SU-DHL-6 (cell line): ENCODE measurements at regions not wholly inside any gene's neighbourhood (a gene's known extent, or its start where the extent isn't known, plus 50 kb on each side); places are given as distances from the start of the nearest gene placed in this dataset.

Experiments used
- H2AFZ ChIP-seq: fragments of 200-600 bp; sonication (generic); 2 replicates; pipeline ENCODE4 v1.6.1; 2014; ENCODE audit warnings: low read depth, mild to moderate bottlenecking, moderate library complexity, mixed read lengths, antibody characterized with exemption, low read length; ENCODE audit not compliant: severe bottlenecking
- H3F3A ChIP-seq: fragments of 200-600 bp; shearing (Covaris generic); 2 replicates; pipeline ENCODE4 v1.6.0; 2016; ENCODE audit warnings: antibody characterized with exemption, mild to moderate bottlenecking; ENCODE audit not compliant: insufficient read depth
- H3K27ac ChIP-seq: fragments of 200-600 bp; sonication (generic); 2 replicates; pipeline ENCODE4 v1.5.1; 2016; ENCODE audit warnings: low read depth, mild to moderate bottlenecking, low read length, moderate library complexity, mixed read lengths
- H3K27me3 ChIP-seq: fragments of 200-600 bp; sonication (generic), shearing (Covaris generic); 2 replicates; pipeline ENCODE4 v1.6.0; 2014; ENCODE audit warnings: mild to moderate bottlenecking, low read length
- H3K36me3 ChIP-seq: fragments of 200-600 bp; sonication (generic); 2 replicates; pipeline ENCODE4 v1.6.1; 2014; ENCODE audit warnings: mild to moderate bottlenecking, low read length, mixed read lengths
- H3K4me2 ChIP-seq: fragments of 300-600, 200-600 bp; shearing (Covaris generic), sonication (generic); 2 replicates; pipeline ENCODE4 v1.6.0; 2014; ENCODE audit warnings: low read length, low read depth, mild to moderate bottlenecking; ENCODE audit not compliant: poor library complexity, severe bottlenecking
- H3K4me3 ChIP-seq: fragments of 200-600 bp; sonication (generic); 2 replicates; pipeline ENCODE4 v1.5.1; 2014; ENCODE audit warnings: antibody characterized with exemption, low read length, mild to moderate bottlenecking, mixed read lengths; ENCODE audit not compliant: insufficient read depth, poor library complexity, severe bottlenecking
- H3K79me2 ChIP-seq: fragments of 200-600 bp; sonication (generic); 2 replicates; pipeline ENCODE4 v1.6.1; 2014; ENCODE audit warnings: mild to moderate bottlenecking, low read length, moderate library complexity; ENCODE audit not compliant: insufficient read depth
- H3K9ac ChIP-seq: fragments of 200-600 bp; sonication (generic); 2 replicates; pipeline ENCODE4 v1.7.0; 2014; ENCODE audit warnings: mild to moderate bottlenecking, low read length
- H3K9me2 ChIP-seq: fragments of 200-600 bp; sonication (generic); replicated peaks from 2 replicates; pipeline ENCODE4 v1.6.1; 2014; ENCODE audit warnings: low read length; ENCODE audit not compliant: insufficient read depth
- H3K9me3 ChIP-seq: fragments of 200-600 bp; sonication (generic); 2 replicates; pipeline ENCODE4 v1.6.1; 2014; ENCODE audit warnings: low read length, mixed read lengths; ENCODE audit not compliant: insufficient read depth
- H4K20me1 ChIP-seq: fragments of 200-600 bp; sonication (generic); 2 replicates; pipeline ENCODE4 v1.6.1; 2014; ENCODE audit warnings: low read depth, mild to moderate bottlenecking, antibody characterized with exemption, low read length, moderate library complexity, mixed read lengths
- EZH2phosphoT487 ChIP-seq: fragments of 200-600 bp; sonication (generic), shearing (Covaris generic); conservative IDR thresholded peaks from 2 replicates; pipeline ENCODE4 v1.6.1; 2018; ENCODE audit warnings: mild to moderate bottlenecking, antibody characterized with exemption, low read length, moderate library complexity, mixed read lengths
- TF ChIP-seq, protein P1 (sequence below): fragments of 200-600 bp; sonication (generic); IDR thresholded peaks from one replicate; pipeline ENCODE4 v1.5.1; 2017; ENCODE audit warnings: antibody characterized with exemption, mild to moderate bottlenecking, low read length, moderate library complexity; ENCODE audit not compliant: insufficient read depth, poor library complexity, severe bottlenecking

DNA sequence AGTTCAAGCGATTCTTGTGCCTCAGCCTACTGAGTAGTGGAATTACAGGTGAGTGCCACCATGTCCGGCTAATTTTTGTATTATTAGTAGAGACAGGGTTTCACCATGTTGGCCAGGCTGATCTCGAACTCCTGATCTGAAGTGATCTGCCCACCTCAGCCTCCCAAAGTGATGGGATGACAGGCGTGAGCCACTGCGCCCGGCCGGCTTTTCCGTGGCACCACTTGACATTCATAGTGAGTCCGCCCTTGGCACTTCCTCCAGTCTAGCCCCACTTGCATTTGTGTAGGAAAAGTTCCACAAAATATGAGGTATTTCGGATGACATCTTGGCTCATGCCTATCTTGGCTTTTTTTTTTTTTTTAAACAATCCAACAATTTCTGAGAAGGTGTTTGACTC lies 128.1 kb upstream of the ACBD5 start:
- H3K9me3 ChIP-seq: no peaks in the 10 kb centered on the region
- no peaks in the 10 kb centered on the region for H3F3A ChIP-seq
- H3K36me3 ChIP-seq: no peaks in the 10 kb centered on the region
- H4K20me1 ChIP-seq: no peaks in the 10 kb centered on the region
- H3K4me2 ChIP-seq: no peak overlapping the region
- no peaks in the 10 kb centered on the region for H3K27me3 ChIP-seq
- no peaks in the 10 kb centered on the region for H3K9me2 ChIP-seq
- H3K4me3 ChIP-seq: no peak overlapping the region
- H2AFZ ChIP-seq: no peak overlapping the region
- H3K9ac ChIP-seq: no peak overlapping the region
- H3K27ac ChIP-seq: no peak overlapping the region
- TF ChIP-seq, protein P1, sequence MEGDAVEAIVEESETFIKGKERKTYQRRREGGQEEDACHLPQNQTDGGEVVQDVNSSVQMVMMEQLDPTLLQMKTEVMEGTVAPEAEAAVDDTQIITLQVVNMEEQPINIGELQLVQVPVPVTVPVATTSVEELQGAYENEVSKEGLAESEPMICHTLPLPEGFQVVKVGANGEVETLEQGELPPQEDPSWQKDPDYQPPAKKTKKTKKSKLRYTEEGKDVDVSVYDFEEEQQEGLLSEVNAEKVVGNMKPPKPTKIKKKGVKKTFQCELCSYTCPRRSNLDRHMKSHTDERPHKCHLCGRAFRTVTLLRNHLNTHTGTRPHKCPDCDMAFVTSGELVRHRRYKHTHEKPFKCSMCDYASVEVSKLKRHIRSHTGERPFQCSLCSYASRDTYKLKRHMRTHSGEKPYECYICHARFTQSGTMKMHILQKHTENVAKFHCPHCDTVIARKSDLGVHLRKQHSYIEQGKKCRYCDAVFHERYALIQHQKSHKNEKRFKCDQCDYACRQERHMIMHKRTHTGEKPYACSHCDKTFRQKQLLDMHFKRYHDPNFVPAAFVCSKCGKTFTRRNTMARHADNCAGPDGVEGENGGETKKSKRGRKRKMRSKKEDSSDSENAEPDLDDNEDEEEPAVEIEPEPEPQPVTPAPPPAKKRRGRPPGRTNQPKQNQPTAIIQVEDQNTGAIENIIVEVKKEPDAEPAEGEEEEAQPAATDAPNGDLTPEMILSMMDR: no peak
- no peak for TF ChIP-seq EZH2phosphoT487
- no peaks in the 10 kb centered on the region for H3K79me2 ChIP-seq

DNA sequence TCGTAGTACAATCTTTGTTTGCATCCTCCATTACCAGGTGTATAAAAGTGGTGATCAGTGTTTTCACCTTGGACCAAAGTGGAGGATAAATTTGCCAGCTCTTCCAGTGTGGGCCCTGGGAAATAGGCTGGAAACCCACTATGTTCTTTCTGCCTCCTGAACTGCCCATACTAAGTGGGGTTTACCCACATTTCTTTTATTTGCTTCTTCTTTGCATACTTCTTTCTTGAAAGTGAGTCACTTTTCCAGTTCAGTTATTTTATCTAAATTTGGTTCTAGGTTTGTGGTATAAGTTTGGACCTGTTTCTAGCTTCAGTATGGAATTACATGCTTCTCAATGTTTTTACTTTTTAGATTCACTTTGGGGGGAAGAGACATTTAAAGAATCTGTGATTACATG lies 126.2 kb upstream of the ACBD5 start:
- Histone ChIP-seq H3K27ac (no peak overlapping the region), H3K79me2 (no peaks in the 10 kb centered on the region), H3K36me3 (no peaks in the 10 kb centered on the region), H3K9me2 (no peaks in the 10 kb centered on the region), H3K4me3 (no peak overlapping the region), H3K27me3 (no peaks in the 10 kb centered on the region), H3K9ac (no peak overlapping the region), H3F3A (no peaks in the 10 kb centered on the region), H2AFZ (no peak overlapping the region), H3K9me3 (no peaks in the 10 kb centered on the region), H3K4me2 (no peak overlapping the region), H4K20me1 (no peaks in the 10 kb centered on the region)
- no peak for TF ChIP-seq EZH2phosphoT487
- TF ChIP-seq, protein P1: no peak

DNA sequence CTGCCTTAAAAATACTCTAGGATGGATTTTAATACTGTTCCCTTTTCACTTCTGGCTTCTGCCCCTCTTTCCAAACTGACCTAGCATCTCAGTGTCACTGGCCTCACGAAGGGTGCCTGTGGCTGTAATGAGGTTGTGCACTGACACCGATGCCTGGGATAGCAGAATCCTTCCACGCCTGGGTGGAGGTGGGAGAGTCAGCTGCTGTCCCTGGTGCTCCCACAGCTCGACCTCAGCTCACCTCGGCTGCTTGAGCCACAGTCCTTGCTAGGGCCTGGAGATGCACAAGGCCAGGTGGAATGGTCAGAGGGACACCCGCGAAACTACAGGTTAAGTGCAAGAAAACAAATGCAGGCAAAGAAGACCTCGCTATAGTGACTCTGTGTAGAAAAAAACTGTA lies 123.4 kb upstream of the ACBD5 start:
- Histone ChIP-seq H3K36me3 (no peaks in the 10 kb centered on the region), H2AFZ (no peak overlapping the region)

More for the DNA sequence above, 123.4 kb upstream of the ACBD5 start:
- Histone ChIP-seq H3K9ac (no peak overlapping the region), H3K79me2 (no peaks in the 10 kb centered on the region), H3K9me2 (no peaks in the 10 kb centered on the region), H3F3A (no peaks in the 10 kb centered on the region), H3K4me3 (no peak overlapping the region), H3K4me2 (no peak overlapping the region), H3K27ac (no peak overlapping the region), H4K20me1 (no peaks in the 10 kb centered on the region), H3K27me3 (no peaks in the 10 kb centered on the region), H3K9me3 (no peaks in the 10 kb centered on the region)
- TF ChIP-seq, protein P1: no peak
- TF ChIP-seq EZH2phosphoT487: no peak
